ENCODE measurements at regions not wholly inside any gene's neighbourhood (a gene's known extent, or its start where the extent isn't known, plus 50 kb on each side); places are given as distances from the start of the nearest gene placed in this dataset.

DNA sequence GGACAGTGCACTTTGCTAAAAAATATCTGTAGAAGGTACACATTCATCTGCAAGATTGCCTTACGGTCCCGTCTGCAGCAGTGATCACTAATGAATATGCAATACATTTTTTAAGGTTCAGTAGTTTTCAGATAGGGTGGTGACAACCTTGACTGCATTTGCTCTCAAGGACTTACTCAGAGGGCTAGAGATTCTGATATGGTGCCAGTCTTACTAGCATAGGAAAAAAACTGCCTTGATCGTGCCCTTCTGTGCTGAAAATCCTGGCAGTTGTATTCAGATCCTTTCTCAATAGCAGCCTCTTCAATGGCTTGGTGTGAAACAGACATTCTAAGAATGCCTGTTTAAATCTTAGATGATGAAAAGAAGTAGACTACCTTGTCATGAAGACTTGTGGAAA is 411.9 kb upstream of the CCDC54 start:
- 81% methylated on average over 3 of the region's 3 CpGs for WGBS (ENCODE audit: low lambda C conversion rate)
- Histone ChIP-seq H3K9me3 (no peaks in the 10 kb centered on the region), H3K9me2 (no peaks in the 10 kb centered on the region), H3K4me2 (no peak overlapping the region), H3K9ac (no peak overlapping the region), H3K27me3 (ENCODE audit: insufficient read depth) (no peaks in the 10 kb centered on the region), H4K20me1 (ENCODE audit: insufficient read depth) (no peaks in the 10 kb centered on the region), H3K4me3 (ENCODE audit: low read depth in 2 of 2, low read length in 1 of 2) (no peak overlapping the region), H3K79me2 (ENCODE audit: insufficient read depth) (no peaks in the 10 kb centered on the region), H3F3A (replicated peaks; ENCODE audit: insufficient read depth) (no peaks in the 10 kb centered on the region), H3K36me3 (replicated peaks in 1 of 2; ENCODE audit: control insufficient read depth in 1 of 2, insufficient read depth in 2 of 2, low read length in 1 of 2) (no peaks in the 10 kb centered on the region), H2AFZ (ENCODE audit: low read depth) (no peak overlapping the region), H3K4me1 (ENCODE audit: control insufficient read depth in 1 of 2, insufficient read depth in 2 of 2, low read depth in 1 of 2, low read length in 1 of 2) (peaks cover 3 to 12% of the 10 kb centered on the region in 2 experiments; a peak in 3 of 4 replicates), H3K27ac (ENCODE audit: low read depth in 2 of 2, low read length in 1 of 2) (no peak overlapping the region)
- TF ChIP-seq, protein P1, sequence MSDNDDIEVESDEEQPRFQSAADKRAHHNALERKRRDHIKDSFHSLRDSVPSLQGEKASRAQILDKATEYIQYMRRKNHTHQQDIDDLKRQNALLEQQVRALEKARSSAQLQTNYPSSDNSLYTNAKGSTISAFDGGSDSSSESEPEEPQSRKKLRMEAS (IDR thresholded peaks at IDR 0.05; ENCODE audit: low read depth) = no peak
- TF ChIP-seq RFX5 (IDR thresholded peaks at IDR 0.05; ENCODE audit: low read length) = no peak
- TF ChIP-seq, protein P2, sequence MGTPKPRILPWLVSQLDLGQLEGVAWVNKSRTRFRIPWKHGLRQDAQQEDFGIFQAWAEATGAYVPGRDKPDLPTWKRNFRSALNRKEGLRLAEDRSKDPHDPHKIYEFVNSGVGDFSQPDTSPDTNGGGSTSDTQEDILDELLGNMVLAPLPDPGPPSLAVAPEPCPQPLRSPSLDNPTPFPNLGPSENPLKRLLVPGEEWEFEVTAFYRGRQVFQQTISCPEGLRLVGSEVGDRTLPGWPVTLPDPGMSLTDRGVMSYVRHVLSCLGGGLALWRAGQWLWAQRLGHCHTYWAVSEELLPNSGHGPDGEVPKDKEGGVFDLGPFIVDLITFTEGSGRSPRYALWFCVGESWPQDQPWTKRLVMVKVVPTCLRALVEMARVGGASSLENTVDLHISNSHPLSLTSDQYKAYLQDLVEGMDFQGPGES (IDR thresholded peaks at IDR 0.05; ENCODE audit: low read depth, low read length) = no peak
- TF ChIP-seq GATA2 (CRISPR knock-in tag; IDR thresholded peaks at IDR 0.05) = no peak
- ChIA-PET CTCF (no interaction called here), POLR2A (no interaction called here)
- DNase-seq = no peak

DNA sequence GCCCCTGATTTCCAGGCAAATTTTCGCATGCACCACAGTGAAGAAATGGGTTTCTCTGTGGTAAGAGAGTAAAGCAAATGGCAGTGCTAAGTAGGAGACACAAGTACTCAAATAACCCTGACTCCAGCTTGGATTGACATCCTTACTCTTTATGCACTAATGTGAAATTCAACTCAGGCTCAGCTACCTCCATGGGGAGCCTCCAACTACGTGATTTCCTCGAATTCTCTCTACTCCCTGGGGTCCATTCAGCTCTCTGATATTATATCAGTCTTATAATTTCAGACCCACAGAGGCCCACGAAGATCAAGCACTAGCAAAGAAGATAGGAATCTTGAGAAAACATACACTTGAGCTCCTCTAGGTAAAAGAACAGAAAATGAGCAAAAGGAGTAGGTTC is 407.6 kb upstream of the CCDC54 start:
- no peak for DNase-seq
- no peaks in the 10 kb centered on the region for H3K4me1 ChIP-seq (ENCODE audit: control insufficient read depth in 1 of 2, insufficient read depth in 2 of 2, low read depth in 1 of 2, low read length in 1 of 2)
- POLR2A ChIA-PET = no interaction called here
- no peaks in the 10 kb centered on the region for H3K79me2 ChIP-seq (ENCODE audit: insufficient read depth)
- no peaks in the 10 kb centered on the region for H3K9me3 ChIP-seq
- H3K9me2 ChIP-seq = no peaks in the 10 kb centered on the region
- H3K9ac ChIP-seq = no peak overlapping the region
- no peak overlapping the region for H2AFZ ChIP-seq (ENCODE audit: low read depth)
- no peak overlapping the region for H3K4me3 ChIP-seq (ENCODE audit: low read depth in 2 of 2, low read length in 1 of 2)
- no peak overlapping the region for H3K27ac ChIP-seq (ENCODE audit: low read depth in 2 of 2, low read length in 1 of 2)
- TF ChIP-seq, protein P3, sequence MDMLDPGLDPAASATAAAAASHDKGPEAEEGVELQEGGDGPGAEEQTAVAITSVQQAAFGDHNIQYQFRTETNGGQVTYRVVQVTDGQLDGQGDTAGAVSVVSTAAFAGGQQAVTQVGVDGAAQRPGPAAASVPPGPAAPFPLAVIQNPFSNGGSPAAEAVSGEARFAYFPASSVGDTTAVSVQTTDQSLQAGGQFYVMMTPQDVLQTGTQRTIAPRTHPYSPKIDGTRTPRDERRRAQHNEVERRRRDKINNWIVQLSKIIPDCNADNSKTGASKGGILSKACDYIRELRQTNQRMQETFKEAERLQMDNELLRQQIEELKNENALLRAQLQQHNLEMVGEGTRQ (IDR thresholded peaks at IDR 0.05; ENCODE audit: borderline replicate concordance, low read depth, low read length) = no peak
- TF ChIP-seq GABPA (IDR thresholded peaks at IDR 0.05; ENCODE audit: low read depth) (no peak), EP300 (IDR thresholded peaks at IDR 0.05; ENCODE audit: borderline replicate concordance in 1 of 2, low read depth in 1 of 2, low read length in 1 of 2) (no peak), POLR2AphosphoS5 (IDR thresholded peaks at IDR 0.05; ENCODE audit: low read depth, low read length) (no peak), RAD21 (IDR thresholded peaks at IDR 0.05; ENCODE audit: low read length) (no peak), MEF2A (IDR thresholded peaks at IDR 0.05; ENCODE audit: borderline replicate concordance, low read depth) (no peak), RCOR1 (IDR thresholded peaks at IDR 0.05; ENCODE audit: low read length) (no peak), JUND (IDR thresholded peaks at IDR 0.05) (no peak), RFX5 (IDR thresholded peaks at IDR 0.05; ENCODE audit: low read length) (no peak), CHD2 (IDR thresholded peaks at IDR 0.05; ENCODE audit: low read length, partially characterized antibody) (no peak), EZH2phosphoT487 (IDR thresholded peaks at IDR 0.05; ENCODE audit: borderline replicate concordance, low read depth) (no peak), NFIC (IDR thresholded peaks at IDR 0.05; ENCODE audit: borderline replicate concordance) (no peak)
- TF ChIP-seq, protein P4, sequence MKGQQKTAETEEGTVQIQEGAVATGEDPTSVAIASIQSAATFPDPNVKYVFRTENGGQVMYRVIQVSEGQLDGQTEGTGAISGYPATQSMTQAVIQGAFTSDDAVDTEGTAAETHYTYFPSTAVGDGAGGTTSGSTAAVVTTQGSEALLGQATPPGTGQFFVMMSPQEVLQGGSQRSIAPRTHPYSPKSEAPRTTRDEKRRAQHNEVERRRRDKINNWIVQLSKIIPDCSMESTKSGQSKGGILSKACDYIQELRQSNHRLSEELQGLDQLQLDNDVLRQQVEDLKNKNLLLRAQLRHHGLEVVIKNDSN (IDR thresholded peaks at IDR 0.05; ENCODE audit: borderline replicate concordance, low read depth) = no peak
- 60% methylated on average over 4 of the region's 4 CpGs for WGBS (ENCODE audit: low lambda C conversion rate)
- CTCF ChIA-PET = interaction anchor here (0.6 to 0.7 kb wide), 2 partner anchors 69 to 95 kb away, joined by 3 read pairs; no protein-coding TSS in a partner anchor
- no peaks in the 10 kb centered on the region for H3K27me3 ChIP-seq (ENCODE audit: insufficient read depth)
- H3K36me3 ChIP-seq (replicated peaks in 1 of 2; ENCODE audit: control insufficient read depth in 1 of 2, insufficient read depth in 2 of 2, low read length in 1 of 2) = no peaks in the 10 kb centered on the region
- H3K4me2 ChIP-seq = no peak overlapping the region
- H4K20me1 ChIP-seq (ENCODE audit: insufficient read depth) = no peaks in the 10 kb centered on the region
- no peaks in the 10 kb centered on the region for H3F3A ChIP-seq (replicated peaks; ENCODE audit: insufficient read depth)

Measured in SK-N-SH (cell line).